H1 (cell line): ENCODE measurements at regions not wholly inside any gene's neighbourhood (a gene's known extent, or its start where the extent isn't known, plus 50 kb on each side); places are given as distances from the start of the nearest gene placed in this dataset.

ENCODE experiments used
- CTCF ChIA-PET: fragments of 300-600 bp; sonication (Branson Sonifier 250); formaldehyde crosslinking; loops from one replicate; lab custom pipeline; 2021; ENCODE audit not compliant: partially characterized antibody; lab: Charles Lee
- POLR2A ChIA-PET: fragments of 300-600 bp; sonication (Branson Sonifier 250); formaldehyde crosslinking; loops from one replicate; lab custom pipeline; 2021; ENCODE audit warnings: inconsistent platforms; ENCODE audit not compliant: partially characterized antibody; lab: Charles Lee
- DNase-seq, 2 experiments: peaks; one replicate each; pipeline versions ENCODE4 v3.0.0 to v3.0.0-alpha.2; 2010 to 2022; ENCODE audit warnings: low spot score in 2 of 2, low read depth in 1 of 2, mixed read lengths in 1 of 2
- FAIRE-seq: peaks from 2 replicates; lab custom pipeline; 2011; peaks lifted over from hg19 to GRCh38; lab: Jason Lieb, UNC
- H2AFZ ChIP-seq: 2 replicates; pipeline ENCODE4 v1.8.1; 2012; ENCODE audit warnings: low read length, inconsistent platforms
- H2AK5ac ChIP-seq: 2 replicates; pipeline ENCODE4 v1.6.1; 2013; ENCODE audit warnings: low read depth, low read length
- H2BK120ac ChIP-seq: replicated peaks from 2 replicates; pipeline ENCODE3; 2013; ENCODE audit warnings: low read depth, low read length, inconsistent platforms
- H2BK12ac ChIP-seq: 2 replicates; pipeline ENCODE4 v1.6.1; 2013; ENCODE audit warnings: low read depth, low read length
- H2BK15ac ChIP-seq: 2 replicates; pipeline ENCODE4 v1.6.1; 2013; ENCODE audit warnings: low read length
- H2BK20ac ChIP-seq: 2 replicates; pipeline ENCODE4 v1.6.1; 2013; ENCODE audit warnings: low read length
- H2BK5ac ChIP-seq: 2 replicates; pipeline ENCODE4 v1.6.1; 2013; ENCODE audit warnings: low read depth, low read length
- H3K14ac ChIP-seq: 2 replicates; pipeline ENCODE4 v1.6.1; 2013; ENCODE audit warnings: inconsistent platforms; ENCODE audit not compliant: insufficient read length
- H3K18ac ChIP-seq: 2 replicates; pipeline ENCODE4 v1.6.1; 2013; ENCODE audit warnings: low read length; ENCODE audit errors: extremely low read depth
- H3K23ac ChIP-seq: 2 replicates; pipeline ENCODE4 v1.6.1; 2013; ENCODE audit warnings: inconsistent platforms; ENCODE audit not compliant: insufficient read length
- H3K23me2 ChIP-seq: 2 replicates; pipeline ENCODE4 v1.6.1; 2013; ENCODE audit warnings: low read depth, low read length
- H3K27ac ChIP-seq: 2 replicates; pipeline ENCODE4 v1.6.1; 2011; ENCODE audit warnings: low read depth, low read length, inconsistent platforms
- H3K27me3 ChIP-seq, 4 experiments: replicated peaks in 1 of 4; 1 replicate in 1 of 4; 2 replicates in 3 of 4; pipeline versions ENCODE4 v1.6.1 to v1.8.1; 2011 to 2013; ENCODE audit warnings: low read length in 3 of 4, mild to moderate bottlenecking in 3 of 4, inconsistent platforms in 2 of 4, mixed read lengths in 2 of 4, moderate library complexity in 1 of 4; ENCODE audit not compliant: control insufficient read depth in 3 of 4, insufficient read depth in 3 of 4; ENCODE audit errors: extremely low read depth in 1 of 4
- H3K36me3 ChIP-seq, 4 experiments: 2 replicates each; pipeline versions ENCODE4 v1.6.1 to v1.8.1; 2011 to 2013; ENCODE audit warnings: mild to moderate bottlenecking in 4 of 4, low read length in 3 of 4, moderate library complexity in 2 of 4, control low read depth in 1 of 4, inconsistent platforms in 1 of 4; ENCODE audit not compliant: insufficient read depth in 4 of 4, control insufficient read depth in 2 of 4
- H3K4ac ChIP-seq: replicated peaks from 2 replicates; pipeline ENCODE3; 2013; ENCODE audit warnings: low read length, low read depth, mixed read lengths, inconsistent platforms; ENCODE audit not compliant: insufficient read length
- H3K4me1 ChIP-seq, 4 experiments: replicated peaks in 1 of 4; 1 replicate in 1 of 4; 2 replicates in 3 of 4; pipeline versions ENCODE4 v1.6.1 to v1.8.1; 2011 to 2013; ENCODE audit warnings: low read length in 3 of 4, inconsistent platforms in 2 of 4, mixed read lengths in 1 of 4; ENCODE audit not compliant: insufficient read depth in 4 of 4, control insufficient read depth in 3 of 4
- H3K4me2 ChIP-seq, 2 experiments: 2 replicates each; pipeline versions ENCODE4 v1.6.1 to v1.8.1; 2011 to 2013; ENCODE audit warnings: low read depth in 2 of 2, low read length in 2 of 2, control low read depth in 1 of 2, inconsistent platforms in 1 of 2, mild to moderate bottlenecking in 1 of 2; ENCODE audit not compliant: insufficient read depth in 1 of 2
- H3K4me3 ChIP-seq, 4 experiments: fragments of 200-600, 300-600 bp in 1 of 4; sonication (generic), shearing (Covaris generic), sonication (Bioruptor Twin) in 1 of 4; 2 replicates each; pipeline versions ENCODE4 v1.5.1 to v1.8.1; 2011 to 2016; ENCODE audit warnings: low read length in 4 of 4, low read depth in 3 of 4, control low read depth in 2 of 4, inconsistent platforms in 2 of 4, mild to moderate bottlenecking in 2 of 4, mixed read lengths in 1 of 4, moderate library complexity in 1 of 4; ENCODE audit not compliant: insufficient read depth in 2 of 4; ENCODE audit errors: extremely low read depth in 1 of 4
- H3K56ac ChIP-seq: replicated peaks from 2 replicates; pipeline ENCODE3; 2013; ENCODE audit warnings: low read depth, mild to moderate bottlenecking, mixed read lengths, low read length, inconsistent platforms; ENCODE audit not compliant: insufficient read length
- H3K79me1 ChIP-seq: 2 replicates; pipeline ENCODE4 v1.6.1; 2013; ENCODE audit warnings: low read depth, low read length, control low read depth
- H3K79me2 ChIP-seq, 2 experiments: 2 replicates each; pipeline versions ENCODE4 v1.6.1 to v1.8.1; 2012 to 2013; ENCODE audit warnings: low read length in 2 of 2, mild to moderate bottlenecking in 2 of 2, inconsistent platforms in 1 of 2; ENCODE audit not compliant: insufficient read depth in 2 of 2, control insufficient read depth in 1 of 2
- H3K9ac ChIP-seq, 4 experiments: replicated peaks in 1 of 4; 1 replicate in 1 of 4; 2 replicates in 3 of 4; pipeline versions ENCODE4 v1.6.1 to v1.8.1; 2011 to 2013; ENCODE audit warnings: low read depth in 3 of 4, low read length in 3 of 4, control low read depth in 2 of 4, mild to moderate bottlenecking in 2 of 4, moderate library complexity in 2 of 4, inconsistent platforms in 1 of 4; ENCODE audit errors: extremely low read depth in 1 of 4
- H3K9me3 ChIP-seq, 2 experiments: 2 replicates each; pipeline versions ENCODE4 v1.6.1 to v1.8.1; 2012 to 2013; ENCODE audit warnings: mild to moderate bottlenecking in 2 of 2, moderate library complexity in 2 of 2, control low read depth in 1 of 2, inconsistent platforms in 1 of 2, low read depth in 1 of 2, low read length in 1 of 2, mixed read lengths in 1 of 2; ENCODE audit not compliant: insufficient read depth in 2 of 2
- H4K20me1 ChIP-seq, 2 experiments: replicated peaks in 1 of 2; 2 replicates each; pipeline versions ENCODE3 to v1.8.1; 2011 to 2013; ENCODE audit warnings: inconsistent platforms in 2 of 2, low read length in 2 of 2, mild to moderate bottlenecking in 1 of 2; ENCODE audit not compliant: insufficient read depth in 2 of 2, control insufficient read depth in 1 of 2
- H4K5ac ChIP-seq: 2 replicates; pipeline ENCODE4 v1.6.1; 2013; ENCODE audit warnings: low read length, low read depth, mixed read lengths, inconsistent platforms; ENCODE audit not compliant: insufficient read length
- H4K8ac ChIP-seq: 2 replicates; pipeline ENCODE4 v1.8.0; 2013; ENCODE audit warnings: mild to moderate bottlenecking, moderate library complexity, low read length, inconsistent platforms; ENCODE audit not compliant: insufficient read depth; ENCODE audit errors: extremely low read depth
- H4K91ac ChIP-seq: replicated peaks from 2 replicates; pipeline ENCODE3; 2013; ENCODE audit warnings: low read length, mixed read lengths, inconsistent platforms; ENCODE audit not compliant: insufficient read length
- SAP30 ChIP-seq: fragments of 300-600 bp; sonication (generic); IDR thresholded peaks from 2 replicates; pipeline ENCODE4 v1.7.1; 2012; ENCODE audit warnings: low read length, moderate library complexity, mild to moderate bottlenecking, inconsistent platforms; ENCODE audit not compliant: insufficient read depth, insufficient replicate concordance

GRCh38 chr10:78687626-78688025 lies 381.1 kb upstream of the ZMIZ1 start:
- H4K91ac ChIP-seq = no peak overlapping the region
- no peak overlapping the region for H2AFZ ChIP-seq
- peaks cover 0 to 4% of the 10 kb centered on the region in 2 experiments for H4K20me1 ChIP-seq
- no peak overlapping the region for H2BK15ac ChIP-seq
- H3K23me2 ChIP-seq = 0 out of 2 replicates have a peak, but pooled peaks cover 2% of the 10 kb centered on the region
- H3K4me3 ChIP-seq = no peak overlapping the region
- H3K56ac ChIP-seq = no peak overlapping the region
- H3K36me3 ChIP-seq = no peaks in the 10 kb centered on the region
- FAIRE-seq (no peak), DNase-seq (no peak)
- no peak overlapping the region for H3K4me2 ChIP-seq
- ChIA-PET CTCF (interaction anchor here (0.6 to 1.6 kb wide), 4 partner anchors 22 to 164 kb away, joined by 3 to 7 read pairs (median 3); no protein-coding TSS in a partner anchor), POLR2A (no interaction called here)
- H3K4ac ChIP-seq = no peak overlapping the region
- no peak overlapping the region for H2BK120ac ChIP-seq
- H3K27ac ChIP-seq = no peak overlapping the region
- H4K5ac ChIP-seq = no peak overlapping the region
- TF ChIP-seq SAP30 = no peak
- H3K27me3 ChIP-seq = no peaks in the 10 kb centered on the region; a peak in 1 of 7 replicates
- H2AK5ac ChIP-seq = no peak overlapping the region
- H3K79me1 ChIP-seq = no peaks in the 10 kb centered on the region
- peaks cover 0 to 5% (median 3%) of the 10 kb centered on the region in 4 experiments; a peak in 3 of 7 replicates for H3K4me1 ChIP-seq
- no peak overlapping the region for H4K8ac ChIP-seq
- no peak overlapping the region for H2BK12ac ChIP-seq
- no peak overlapping the region for H2BK5ac ChIP-seq
- H2BK20ac ChIP-seq = no peak overlapping the region
- no peak overlapping the region for H3K14ac ChIP-seq
- no peak overlapping the region for H3K23ac ChIP-seq
- H3K79me2 ChIP-seq = no peaks in the 10 kb centered on the region
- no peak overlapping the region for H3K9ac ChIP-seq
- H3K18ac ChIP-seq = no peak overlapping the region
- H3K9me3 ChIP-seq = peaks cover 10% of the 10 kb centered on the region in 2 experiments
